ENCODE measurements at regions not wholly inside any gene's neighbourhood (a gene's known extent, or its start where the extent isn't known, plus 50 kb on each side); places are given as distances from the start of the nearest gene placed in this dataset.

DNA sequence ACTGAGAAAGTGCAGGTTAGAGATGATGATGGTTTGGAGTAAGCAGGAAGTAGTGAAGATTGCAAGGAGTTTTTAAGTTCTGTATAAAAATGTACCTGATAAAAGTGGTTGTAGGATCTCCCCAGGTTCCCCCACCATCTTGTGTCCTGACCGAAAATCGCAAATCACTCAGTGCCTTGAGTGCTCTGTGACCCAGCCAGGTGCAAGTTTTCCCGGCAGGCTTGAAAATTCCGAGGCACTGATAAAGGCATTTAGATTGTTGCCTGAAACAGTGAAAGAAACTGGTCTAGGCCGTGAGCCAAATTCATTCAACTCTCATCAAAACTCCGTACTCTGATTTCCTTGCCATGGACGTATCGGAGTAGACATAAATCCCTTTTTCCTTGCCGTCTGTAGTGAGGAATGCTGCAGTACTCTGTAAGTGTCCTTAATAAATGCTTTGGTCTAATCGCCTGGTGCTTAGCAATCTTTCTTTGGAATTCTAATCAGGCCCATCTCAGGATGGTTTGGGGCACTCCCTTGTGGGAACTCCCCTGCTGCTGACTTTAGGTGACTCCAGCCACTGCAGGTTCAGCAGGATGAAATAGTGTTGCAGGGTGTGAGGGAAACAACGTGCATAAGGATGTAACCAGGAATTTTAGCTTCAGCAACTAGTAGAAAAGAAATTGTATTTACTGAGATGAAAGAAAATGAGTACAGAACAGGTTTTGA is 1199.8 kb upstream of the MAP3K7 start:
- no peak for DNase-seq (ENCODE audit: low read depth, low spot score)
- SMC1A ChIA-PET (ENCODE audit: uncharacterized antibody, unreplicated experiment): interaction anchor here (0.6 to 1.0 kb wide), 4 partner anchors 9 to 314 kb away, joined by 3 to 7 read pairs (median 3); no protein-coding TSS in a partner anchor
- no peak for FAIRE-seq
- H3K4me1 ChIP-seq (ENCODE audit: control insufficient read depth, insufficient read depth, low read length): no peaks in the 10 kb centered on the region
- no peaks in the 10 kb centered on the region for H3K27me3 ChIP-seq (replicated peaks in 1 of 2; ENCODE audit: control insufficient read depth in 2 of 2, insufficient read depth in 2 of 2, low read length in 1 of 2)
- BruUV-seq (replicated peaks): no TSS peak
- H3K4me2 ChIP-seq (ENCODE audit: control insufficient read depth, insufficient read depth): no peak overlapping the region
- in situ Hi-C loops (cut with MboI) (no loop called here), intact Hi-C loops (cut with micrococcal nuclease; ENCODE audit: unreplicated experiment) (no loop called here)
- TF ChIP-seq SIX5 (IDR thresholded peaks at IDR 0.05; ENCODE audit: low read depth, low read length, severe bottlenecking) (no peak), NR2C2 (IDR thresholded peaks at IDR 0.05; ENCODE audit: borderline replicate concordance, control insufficient read depth, insufficient read length, low read depth) (no peak), JUNB (IDR thresholded peaks at IDR 0.05) (no peak), RFX5 (IDR thresholded peaks at IDR 0.05; ENCODE audit: low read depth, low read length) (no peak), ZNF217 (IDR thresholded peaks at IDR 0.05) (no peak), RELA (IDR thresholded peaks at IDR 0.05; ENCODE audit: borderline replicate concordance, partially characterized antibody) (no peak), NR2F1 (conservative IDR thresholded peaks at IDR 0.05) (no peak), BCL11A (IDR thresholded peaks at IDR 0.05; ENCODE audit: low read depth, low read length) (no peak), ZNF384 (IDR thresholded peaks at IDR 0.05; ENCODE audit: borderline replicate concordance, low read depth, low read length) (no peak), BMI1 (IDR thresholded peaks at IDR 0.05; ENCODE audit: borderline replicate concordance) (no peak), HDAC2 (IDR thresholded peaks at IDR 0.05) (no peak), STAT3 (IDR thresholded peaks at IDR 0.05; ENCODE audit: low read depth, low read length) (no peak), YY1 (IDR thresholded peaks at IDR 0.05; ENCODE audit: low read depth, low read length) (no peak), FOXM1 (IDR thresholded peaks at IDR 0.05; ENCODE audit: low read depth, low read length) (no peak)
- TF ChIP-seq, protein P1, sequence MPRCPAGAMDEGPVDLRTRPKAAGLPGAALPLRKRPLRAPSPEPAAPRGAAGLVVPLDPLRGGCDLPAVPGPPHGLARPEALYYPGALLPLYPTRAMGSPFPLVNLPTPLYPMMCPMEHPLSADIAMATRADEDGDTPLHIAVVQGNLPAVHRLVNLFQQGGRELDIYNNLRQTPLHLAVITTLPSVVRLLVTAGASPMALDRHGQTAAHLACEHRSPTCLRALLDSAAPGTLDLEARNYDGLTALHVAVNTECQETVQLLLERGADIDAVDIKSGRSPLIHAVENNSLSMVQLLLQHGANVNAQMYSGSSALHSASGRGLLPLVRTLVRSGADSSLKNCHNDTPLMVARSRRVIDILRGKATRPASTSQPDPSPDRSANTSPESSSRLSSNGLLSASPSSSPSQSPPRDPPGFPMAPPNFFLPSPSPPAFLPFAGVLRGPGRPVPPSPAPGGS (IDR thresholded peaks at IDR 0.05; ENCODE audit: borderline replicate concordance, insufficient read depth, low read depth, low read length, poor library complexity, severe bottlenecking): no peak
- TF ChIP-seq, protein P2, sequence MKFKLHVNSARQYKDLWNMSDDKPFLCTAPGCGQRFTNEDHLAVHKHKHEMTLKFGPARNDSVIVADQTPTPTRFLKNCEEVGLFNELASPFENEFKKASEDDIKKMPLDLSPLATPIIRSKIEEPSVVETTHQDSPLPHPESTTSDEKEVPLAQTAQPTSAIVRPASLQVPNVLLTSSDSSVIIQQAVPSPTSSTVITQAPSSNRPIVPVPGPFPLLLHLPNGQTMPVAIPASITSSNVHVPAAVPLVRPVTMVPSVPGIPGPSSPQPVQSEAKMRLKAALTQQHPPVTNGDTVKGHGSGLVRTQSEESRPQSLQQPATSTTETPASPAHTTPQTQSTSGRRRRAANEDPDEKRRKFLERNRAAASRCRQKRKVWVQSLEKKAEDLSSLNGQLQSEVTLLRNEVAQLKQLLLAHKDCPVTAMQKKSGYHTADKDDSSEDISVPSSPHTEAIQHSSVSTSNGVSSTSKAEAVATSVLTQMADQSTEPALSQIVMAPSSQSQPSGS (IDR thresholded peaks at IDR 0.05; ENCODE audit: low read length): no peak
- TF ChIP-seq, protein P3, sequence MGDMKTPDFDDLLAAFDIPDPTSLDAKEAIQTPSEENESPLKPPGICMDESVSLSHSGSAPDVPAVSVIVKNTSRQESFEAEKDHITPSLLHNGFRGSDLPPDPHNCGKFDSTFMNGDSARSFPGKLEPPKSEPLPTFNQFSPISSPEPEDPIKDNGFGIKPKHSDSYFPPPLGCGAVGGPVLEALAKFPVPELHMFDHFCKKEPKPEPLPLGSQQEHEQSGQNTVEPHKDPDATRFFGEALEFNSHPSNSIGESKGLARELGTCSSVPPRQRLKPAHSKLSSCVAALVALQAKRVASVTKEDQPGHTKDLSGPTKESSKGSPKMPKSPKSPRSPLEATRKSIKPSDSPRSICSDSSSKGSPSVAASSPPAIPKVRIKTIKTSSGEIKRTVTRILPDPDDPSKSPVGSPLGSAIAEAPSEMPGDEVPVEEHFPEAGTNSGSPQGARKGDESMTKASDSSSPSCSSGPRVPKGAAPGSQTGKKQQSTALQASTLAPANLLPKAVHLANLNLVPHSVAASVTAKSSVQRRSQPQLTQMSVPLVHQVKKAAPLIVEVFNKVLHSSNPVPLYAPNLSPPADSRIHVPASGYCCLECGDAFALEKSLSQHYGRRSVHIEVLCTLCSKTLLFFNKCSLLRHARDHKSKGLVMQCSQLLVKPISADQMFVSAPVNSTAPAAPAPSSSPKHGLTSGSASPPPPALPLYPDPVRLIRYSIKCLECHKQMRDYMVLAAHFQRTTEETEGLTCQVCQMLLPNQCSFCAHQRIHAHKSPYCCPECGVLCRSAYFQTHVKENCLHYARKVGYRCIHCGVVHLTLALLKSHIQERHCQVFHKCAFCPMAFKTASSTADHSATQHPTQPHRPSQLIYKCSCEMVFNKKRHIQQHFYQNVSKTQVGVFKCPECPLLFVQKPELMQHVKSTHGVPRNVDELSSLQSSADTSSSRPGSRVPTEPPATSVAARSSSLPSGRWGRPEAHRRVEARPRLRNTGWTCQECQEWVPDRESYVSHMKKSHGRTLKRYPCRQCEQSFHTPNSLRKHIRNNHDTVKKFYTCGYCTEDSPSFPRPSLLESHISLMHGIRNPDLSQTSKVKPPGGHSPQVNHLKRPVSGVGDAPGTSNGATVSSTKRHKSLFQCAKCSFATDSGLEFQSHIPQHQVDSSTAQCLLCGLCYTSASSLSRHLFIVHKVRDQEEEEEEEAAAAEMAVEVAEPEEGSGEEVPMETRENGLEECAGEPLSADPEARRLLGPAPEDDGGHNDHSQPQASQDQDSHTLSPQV (IDR thresholded peaks at IDR 0.05): no peak
- no peaks in the 10 kb centered on the region for H4K20me1 ChIP-seq (ENCODE audit: control insufficient read depth, insufficient read depth)
- no peaks in the 10 kb centered on the region for H3K79me2 ChIP-seq (ENCODE audit: control insufficient read depth, insufficient read depth, low read length)
- CTCF ChIA-PET: interaction anchor here (0.8 kb wide), 1 partner anchor 10 kb away, joined by 4 read pairs; no protein-coding TSS in a partner anchor
- no peaks in the 10 kb centered on the region for H3K9me3 ChIP-seq (replicated peaks; ENCODE audit: control insufficient read depth, insufficient read depth, low read length)
- RAD21 ChIA-PET (ENCODE audit: unreplicated experiment): no interaction called here
- no peak for ATAC-seq
- 47% methylated on average over 11 of the region's 11 CpGs for WGBS (ENCODE audit: insufficient coverage, insufficient replicate concordance, low lambda C conversion rate, missing lambda C conversion rate)
- H3K4me3 ChIP-seq: no peak overlapping the region
- POLR2A ChIA-PET: no interaction called here
- H3K9ac ChIP-seq (ENCODE audit: control insufficient read depth, insufficient read depth, low read length): no peak overlapping the region
- no peak overlapping the region for H3K27ac ChIP-seq (ENCODE audit: control insufficient read depth, insufficient read depth)
- no peaks in the 10 kb centered on the region for H3K36me3 ChIP-seq (ENCODE audit: control insufficient read depth in 2 of 2, insufficient read depth in 2 of 2, low read length in 1 of 2)
- no peak overlapping the region for H2AFZ ChIP-seq (ENCODE audit: control insufficient read depth, low read depth, low read length)

Data from GM12878 (cell line).